CD4-positive, alpha-beta T cell treated with Interleukin-21 for 1 hour (primary cell): ENCODE measurements at regions not wholly inside any gene's neighbourhood (a gene's known extent, or its start where the extent isn't known, plus 50 kb on each side); places are given as distances from the start of the nearest gene placed in this dataset.

Source experiments
- DNase-seq: peaks from one replicate; pipeline ENCODE4 v3.0.0-alpha.2; 2020

DNA sequence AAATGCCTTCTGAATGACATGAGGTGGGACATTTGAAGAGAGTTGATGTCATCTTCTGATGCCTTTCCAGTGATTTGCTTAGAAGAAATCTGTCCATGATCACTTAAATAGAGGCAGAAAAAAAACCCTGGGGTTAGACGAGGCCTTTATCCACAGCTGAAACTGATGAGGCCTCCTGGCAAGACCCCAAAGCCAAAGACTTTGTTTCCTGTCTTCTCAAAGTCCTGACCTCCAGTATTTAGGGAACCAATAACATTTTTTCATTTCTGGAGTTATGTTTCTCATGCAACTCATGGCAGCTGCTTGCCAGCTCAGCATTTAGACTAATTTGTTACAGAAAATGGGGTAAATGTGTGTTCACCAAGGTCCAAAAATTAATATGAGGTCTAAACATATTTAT is 248.0 kb upstream of the PRDM1 start:
- DNase-seq = no peak

DNA sequence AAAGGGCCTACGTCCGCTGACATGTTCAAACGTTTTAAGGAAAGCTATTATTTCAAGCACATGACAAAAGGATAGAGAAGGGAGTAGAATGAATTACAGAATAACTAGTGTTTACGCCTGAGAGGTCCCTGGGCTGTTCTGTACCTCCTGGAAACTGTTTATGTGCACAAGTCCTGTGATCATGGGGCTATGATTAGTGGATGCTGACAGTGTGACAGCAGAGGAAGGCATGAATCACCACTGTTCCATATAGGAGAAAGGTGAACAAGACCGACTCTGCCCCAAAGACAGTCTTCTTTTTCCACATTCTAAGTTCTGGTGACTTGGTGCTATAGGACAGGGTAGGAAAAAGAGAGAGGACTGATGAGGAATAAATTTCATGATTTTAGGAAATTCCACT is 249.2 kb upstream of the PRDM1 start:
- no peak for DNase-seq

- no peak for DNase-seq
Measured at GRCh38 chr6:105836379-105836778, 249.8 kb upstream of the PRDM1 start.

GRCh38 chr6:105835373-105835772 is 250.8 kb upstream of the PRDM1 start:
- peak; percentile 11 for DNase-seq

GRCh38 chr6:105833959-105834947 is 251.9 kb upstream of the PRDM1 start:
- no peak for DNase-seq

DNA sequence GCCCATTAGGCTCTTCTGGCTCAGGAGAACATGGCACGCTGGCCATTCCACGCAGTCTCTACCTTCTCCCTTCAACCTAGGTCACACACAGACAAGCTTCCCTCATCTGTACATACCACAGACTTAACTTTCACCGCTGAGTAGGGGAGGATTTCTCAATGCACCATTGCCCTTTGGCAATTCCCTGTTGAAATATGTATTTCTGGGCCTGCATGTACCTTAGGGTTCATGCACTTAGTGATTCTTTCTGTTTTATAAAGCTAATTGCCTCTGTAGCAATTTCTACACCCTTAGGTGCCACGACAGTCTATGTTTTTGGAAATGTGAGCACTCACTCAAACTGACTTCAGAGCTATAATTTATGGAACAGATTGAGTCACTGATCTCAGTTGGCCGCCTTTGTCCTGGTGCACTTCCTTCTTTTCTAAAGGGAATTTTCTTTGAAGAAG is 253.8 kb upstream of the PRDM1 start:
- no peak for DNase-seq

- DNase-seq = no peak
Measured at GRCh38 chr6:105831311-105832097, 254.6 kb upstream of the PRDM1 start.

GRCh38 chr6:105825210-105825609 is 260.9 kb upstream of the PRDM1 start:
- no peak for DNase-seq

DNA sequence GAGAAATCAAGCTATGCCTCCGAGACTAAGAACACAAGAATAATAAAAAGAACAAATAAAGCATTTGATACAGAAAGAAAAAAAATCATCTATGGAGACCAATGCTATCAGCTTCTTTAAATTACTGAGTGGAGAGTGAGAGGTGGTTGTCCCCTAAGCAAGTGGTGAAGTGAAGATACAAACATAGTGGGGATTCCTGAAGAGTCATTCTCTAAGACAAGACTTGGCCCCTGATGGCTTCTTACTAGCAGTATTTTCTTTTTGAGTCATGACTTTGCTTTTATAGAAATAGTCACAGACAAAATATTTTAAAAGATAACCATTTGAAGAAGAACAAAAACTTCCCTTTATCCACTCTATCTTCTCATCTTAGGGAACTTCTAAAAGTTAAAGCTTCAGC is 261.4 kb upstream of the PRDM1 start:
- DNase-seq = no peak

- DNase-seq = no peak
Measured at GRCh38 chr6:105821777-105822176, 264.4 kb upstream of the PRDM1 start.

DNA sequence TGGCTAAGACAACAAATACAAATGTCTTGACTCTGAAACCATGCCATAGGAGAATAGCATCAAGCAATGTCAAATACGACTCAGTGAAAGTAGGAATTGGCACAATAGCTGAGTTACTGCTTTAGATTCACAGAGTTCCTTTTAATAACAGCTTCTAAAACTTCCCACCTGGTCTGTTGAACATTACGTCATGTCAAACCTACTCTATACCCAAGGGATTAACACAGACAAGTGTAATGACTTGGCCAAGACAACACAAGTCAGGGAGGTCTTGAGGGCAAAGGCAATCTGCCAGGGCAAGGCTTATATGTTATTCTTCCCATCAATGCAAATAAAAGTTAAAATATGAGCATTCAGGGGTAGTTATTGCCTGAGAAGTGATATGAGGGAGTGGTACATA is 265.1 kb upstream of the PRDM1 start:
- DNase-seq = no peak

GRCh38 chr6:105819745-105820144 is 266.4 kb upstream of the PRDM1 start:
- no peak for DNase-seq

- no peak for DNase-seq
Measured at GRCh38 chr6:105818505-105818904, 267.6 kb upstream of the PRDM1 start.

DNA sequence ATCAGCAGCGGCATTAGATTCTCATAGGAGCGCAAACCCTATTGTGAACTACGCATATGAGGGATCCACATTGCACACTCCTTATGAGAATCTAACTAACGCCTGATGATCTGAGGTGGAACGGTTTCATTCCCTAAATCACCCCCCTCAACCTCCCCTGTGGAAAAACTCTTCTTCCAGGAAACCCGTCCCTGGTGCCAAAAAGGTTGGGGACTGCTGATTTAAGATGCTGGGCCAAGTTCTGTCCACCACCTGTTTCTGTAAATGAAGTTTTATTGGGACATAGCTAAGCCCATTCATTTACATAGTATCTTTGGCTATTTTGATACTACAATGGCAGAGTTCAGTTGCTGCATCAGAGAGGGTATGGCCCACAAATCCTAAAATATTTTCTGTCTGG is 268.2 kb upstream of the PRDM1 start:
- no peak for DNase-seq

DNA sequence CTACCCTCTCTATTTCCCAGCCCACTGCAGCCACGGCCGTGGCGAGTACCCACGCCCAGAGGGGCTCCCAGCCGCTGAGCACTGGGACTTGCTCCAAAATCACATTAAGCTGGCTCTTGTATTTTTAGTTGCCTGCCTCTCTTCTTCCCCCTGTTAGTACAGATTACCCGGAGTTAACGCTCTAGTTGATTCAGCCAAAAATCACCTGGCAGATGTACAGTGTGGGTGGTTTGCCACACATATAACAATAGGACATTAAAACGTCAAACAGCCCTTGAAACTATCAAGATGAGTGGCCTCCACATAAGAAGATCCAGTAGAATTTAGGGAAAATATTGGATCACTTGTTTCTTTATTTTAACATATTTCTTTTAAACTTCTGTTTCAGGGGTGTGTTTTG is 268.8 kb upstream of the PRDM1 start:
- no peak for DNase-seq

DNA sequence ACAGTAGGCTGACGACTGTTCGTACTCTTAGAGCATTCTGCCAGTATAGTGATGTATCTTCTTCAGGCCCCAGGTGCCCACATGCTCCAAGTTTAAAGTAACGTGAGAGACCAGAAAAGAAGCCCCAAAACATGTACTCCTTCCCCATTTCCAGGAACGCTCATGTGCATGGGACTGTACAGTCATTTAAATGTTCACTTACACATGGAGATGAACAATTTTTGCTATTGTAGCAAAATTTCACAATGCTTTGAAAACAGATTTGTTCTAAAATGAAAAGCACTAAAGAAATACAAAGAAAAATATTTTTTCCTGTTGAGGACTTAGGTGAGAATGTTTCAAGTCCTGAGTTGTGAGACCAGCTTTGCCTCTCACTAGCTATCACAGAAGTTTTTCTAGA is 269.3 kb upstream of the PRDM1 start:
- DNase-seq = no peak

DNA sequence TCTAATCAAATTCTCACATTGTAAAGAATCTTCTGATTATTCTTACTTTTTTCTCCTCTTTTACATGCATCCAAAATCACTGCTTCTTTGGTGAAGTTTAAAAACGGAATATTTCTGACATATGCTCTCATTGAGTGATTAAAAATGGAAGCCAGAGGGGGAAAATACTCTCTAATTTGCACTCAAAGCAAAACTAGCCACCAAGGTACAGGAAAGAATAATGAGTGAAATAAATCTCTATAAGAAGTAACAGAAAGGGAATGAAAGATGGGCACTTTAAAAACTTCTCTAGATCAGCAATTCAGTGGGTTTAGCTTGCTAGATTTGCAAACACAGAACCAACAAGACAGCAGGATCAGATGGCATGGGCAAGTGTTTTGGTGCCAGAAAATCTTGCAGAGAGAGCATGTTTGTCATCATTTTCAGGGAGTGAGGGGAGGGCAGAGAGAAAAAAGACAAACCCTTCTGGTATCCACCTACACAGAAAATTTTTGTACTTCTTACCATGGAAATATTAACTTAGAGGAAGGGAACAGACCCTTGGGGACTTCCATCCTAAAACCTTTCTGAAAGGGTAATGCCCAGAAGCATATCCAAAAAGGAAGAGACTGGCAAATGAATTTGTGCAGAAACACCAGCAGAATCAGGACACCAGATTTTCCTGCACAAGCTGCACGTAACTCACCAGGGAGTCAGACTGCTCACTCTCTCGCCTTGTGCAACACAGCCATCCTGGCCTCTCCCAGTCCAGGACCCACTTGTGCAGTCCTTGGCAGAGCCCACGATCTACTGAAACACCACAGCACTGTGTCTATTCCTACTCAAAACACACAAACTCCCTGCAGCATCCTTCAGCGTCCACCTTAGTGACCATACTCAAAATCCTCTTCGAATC is 270.2 kb upstream of the PRDM1 start:
- DNase-seq = no peak

DNA sequence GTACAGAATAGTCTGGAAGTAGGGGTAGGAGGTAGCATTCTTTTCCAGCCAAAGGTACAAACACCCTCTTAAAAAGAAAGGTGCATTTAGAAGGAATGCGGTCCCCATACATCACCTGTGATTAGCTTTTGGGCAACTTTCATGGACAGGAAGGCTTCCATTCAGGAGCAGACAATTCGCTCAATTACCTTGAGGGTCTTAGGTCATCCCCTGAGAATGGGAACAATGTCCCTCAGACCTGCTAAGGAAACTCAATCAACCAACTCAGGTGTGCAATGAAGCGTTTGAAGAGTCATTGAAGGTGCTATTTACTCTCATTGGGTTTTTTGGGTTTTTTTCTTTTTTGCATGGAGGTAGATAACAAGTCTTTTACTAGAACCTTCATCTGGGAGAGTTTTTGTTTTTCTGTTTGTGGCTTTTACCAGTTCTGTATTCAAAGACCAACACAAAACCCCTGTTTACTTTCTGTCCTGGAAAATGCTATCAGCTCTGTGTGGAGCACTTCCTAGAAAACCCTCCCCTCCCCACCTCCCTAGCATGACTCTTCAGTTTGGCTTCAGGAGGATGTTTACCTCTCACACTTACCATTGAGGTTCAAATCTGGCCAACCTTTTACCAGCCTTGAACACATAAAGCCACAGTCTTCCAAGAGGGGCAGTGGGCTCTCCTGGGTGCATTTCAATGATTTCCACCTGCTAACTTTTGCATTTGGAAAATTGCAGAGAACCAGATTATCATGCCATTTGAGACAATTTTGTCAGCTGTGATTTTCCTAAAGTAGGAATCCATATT is 271.2 kb upstream of the PRDM1 start:
- no peak for DNase-seq

DNA sequence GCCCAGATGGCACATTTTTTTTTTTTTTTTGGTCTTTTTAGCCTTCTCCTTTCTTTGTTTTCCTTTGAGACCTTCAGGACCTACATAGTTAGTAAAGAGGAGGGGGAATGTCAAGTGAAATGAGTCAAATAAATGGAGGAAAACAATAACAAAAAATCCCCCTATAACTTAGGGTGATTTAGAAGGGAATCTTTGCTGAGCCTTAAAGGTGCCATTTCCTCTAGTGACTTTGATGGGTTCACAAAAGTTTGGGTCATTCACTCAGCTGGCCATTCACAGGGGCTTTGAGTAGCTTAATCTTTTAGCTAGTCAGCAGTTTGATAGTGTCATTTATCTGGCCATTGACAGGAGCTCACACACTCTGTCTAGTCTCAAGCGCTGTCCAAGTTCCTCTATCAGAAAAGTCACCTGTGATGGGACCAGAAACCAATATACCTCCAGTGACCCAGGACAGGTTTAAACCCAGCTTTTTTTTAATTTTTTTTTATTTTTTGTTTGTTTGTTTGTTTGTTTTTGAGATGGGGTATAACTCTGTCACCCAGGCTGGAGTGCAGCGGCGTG is 275.1 kb upstream of the PRDM1 start:
- no peak for DNase-seq

DNA sequence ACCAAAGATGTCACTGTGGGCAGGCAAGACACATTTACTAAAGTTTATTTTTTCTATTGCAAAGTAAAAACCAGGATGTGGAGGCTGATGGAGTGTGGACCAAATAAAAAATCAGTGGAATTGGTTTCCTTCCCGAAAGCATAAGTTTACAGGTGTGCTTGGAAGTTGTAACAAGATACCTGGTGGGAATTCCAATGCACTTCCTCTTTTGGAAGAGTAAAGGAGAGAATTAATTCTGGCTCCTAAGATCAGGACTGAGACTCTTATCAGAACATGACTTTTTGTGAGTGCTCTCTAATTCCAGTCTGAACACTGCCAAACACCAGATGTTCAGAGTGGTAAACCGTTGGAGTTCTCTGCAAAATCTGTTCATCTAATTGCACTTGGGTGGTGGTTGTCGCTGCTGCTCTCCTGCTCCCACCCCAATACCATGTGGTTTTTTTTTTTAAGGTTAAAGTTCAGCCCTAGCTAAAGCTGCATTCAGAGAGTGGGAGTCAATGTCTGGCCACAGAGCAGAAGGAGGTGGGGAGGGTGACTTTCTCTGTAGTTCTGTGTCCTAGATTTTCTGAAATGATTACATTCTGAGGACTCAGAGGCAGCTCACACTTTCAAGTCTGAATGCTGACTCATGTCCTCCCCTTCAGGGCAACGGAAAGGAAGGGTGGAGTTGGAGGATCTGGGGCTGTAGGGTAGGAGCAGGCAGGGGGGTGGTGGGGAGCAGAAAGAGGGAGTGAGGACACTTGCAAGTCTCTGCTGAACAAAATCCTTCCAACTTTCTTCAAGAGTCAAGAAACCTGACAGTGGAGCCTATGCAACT is 275.8 kb upstream of the PRDM1 start:
- DNase-seq = peak; percentile 32

DNA sequence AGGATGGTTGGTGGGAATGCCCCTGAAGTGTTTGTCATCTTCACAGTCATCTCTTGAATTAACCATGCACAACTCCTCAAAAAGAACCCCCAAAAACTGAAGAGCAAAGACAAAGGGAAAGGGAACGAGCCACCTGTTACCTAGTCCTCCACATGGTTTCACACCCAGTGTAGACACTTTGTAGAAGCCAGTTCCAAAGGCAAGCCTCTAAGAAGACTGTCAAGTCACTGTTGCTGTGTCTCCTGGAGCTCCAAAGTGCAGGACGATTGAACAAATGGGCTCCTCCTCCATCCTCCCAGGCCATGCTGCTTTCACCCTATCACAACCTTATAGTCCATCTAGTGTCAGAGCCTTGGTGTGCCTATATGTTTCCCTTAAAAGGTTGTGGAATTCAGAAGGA is 277.6 kb upstream of the PRDM1 start:
- DNase-seq = no peak
